GM18873 (cell line): ENCODE measurements at regions not wholly inside any gene's neighbourhood (a gene's known extent, or its start where the extent isn't known, plus 50 kb on each side); places are given as distances from the start of the nearest gene placed in this dataset.

Experiments used
- ATAC-seq: cut with Tn5 transposase; IDR thresholded peaks from one replicate; pipeline ENCODE4 v1.9.1; 2021; ENCODE audit warnings: mild to moderate bottlenecking, moderate library complexity, moderate number of reproducible peaks; ENCODE audit not compliant: unreplicated experiment, low FRiP score

DNA sequence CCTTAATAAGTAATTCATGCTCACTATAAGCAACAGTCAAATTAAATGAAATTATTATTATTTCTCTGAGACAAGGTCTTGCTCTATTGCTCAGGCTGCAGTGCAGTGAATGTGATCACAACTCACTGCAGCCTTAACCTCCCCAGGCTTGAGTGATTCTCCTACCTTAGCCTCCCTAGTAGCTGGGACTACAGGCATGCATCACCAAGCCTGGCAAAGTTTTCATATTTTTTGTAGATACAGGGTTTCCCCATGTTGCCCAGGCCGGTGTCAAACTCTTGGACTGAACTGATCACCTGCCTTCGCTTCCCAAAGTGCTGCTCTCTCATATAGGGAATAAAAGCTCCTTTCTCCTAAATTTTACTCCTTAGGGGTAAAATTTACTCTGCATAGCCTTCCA, 74.9 kb upstream of the GAREM1 start:
- ATAC-seq = no peak

DNA sequence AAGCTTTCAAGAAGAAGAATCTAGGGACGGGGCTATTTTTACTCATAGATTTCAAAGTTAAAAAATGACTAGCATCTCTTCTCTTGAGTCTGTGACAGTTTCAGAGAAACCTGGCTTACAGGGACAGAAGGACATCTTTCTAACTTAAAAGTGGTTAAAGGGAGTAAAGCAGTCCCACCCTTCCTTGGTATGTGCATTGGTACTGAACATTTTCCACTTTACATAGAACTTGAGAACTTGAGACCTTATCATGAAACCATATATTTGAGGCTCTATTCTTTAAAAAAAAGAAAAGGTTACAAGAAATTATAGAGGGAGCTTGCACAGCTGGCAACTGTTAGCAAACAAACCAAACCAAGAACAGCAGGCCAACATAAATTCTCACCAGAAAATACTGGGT, 73.4 kb upstream of the GAREM1 start:
- no peak for ATAC-seq

DNA sequence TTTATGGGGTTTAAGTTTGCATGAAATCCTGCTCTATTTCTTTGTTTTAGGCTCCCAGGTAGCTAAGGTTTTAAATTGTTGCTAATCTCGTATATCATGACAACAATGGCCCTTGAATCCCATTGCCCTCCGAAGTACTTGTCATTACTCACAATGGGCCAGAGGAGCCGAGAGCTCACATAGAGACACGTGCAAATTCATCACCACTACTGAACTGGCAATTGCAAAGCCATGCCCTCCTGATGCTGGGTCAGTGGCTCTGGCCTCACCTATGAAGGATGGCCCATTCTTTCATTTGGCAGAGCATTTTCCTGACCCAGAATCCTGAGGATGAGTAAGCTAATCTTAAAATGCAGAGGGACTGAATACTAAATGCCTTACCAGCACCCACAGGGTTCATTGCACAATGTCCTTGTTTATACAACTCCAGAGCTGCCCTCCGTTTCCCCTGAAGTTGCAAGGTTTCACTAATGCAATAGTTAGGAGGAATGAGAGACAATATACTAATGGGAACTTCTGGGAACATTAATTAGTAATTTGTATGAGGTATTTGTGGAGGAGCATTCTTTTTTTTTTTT, 71.6 kb upstream of the GAREM1 start:
- no peak for ATAC-seq

DNA sequence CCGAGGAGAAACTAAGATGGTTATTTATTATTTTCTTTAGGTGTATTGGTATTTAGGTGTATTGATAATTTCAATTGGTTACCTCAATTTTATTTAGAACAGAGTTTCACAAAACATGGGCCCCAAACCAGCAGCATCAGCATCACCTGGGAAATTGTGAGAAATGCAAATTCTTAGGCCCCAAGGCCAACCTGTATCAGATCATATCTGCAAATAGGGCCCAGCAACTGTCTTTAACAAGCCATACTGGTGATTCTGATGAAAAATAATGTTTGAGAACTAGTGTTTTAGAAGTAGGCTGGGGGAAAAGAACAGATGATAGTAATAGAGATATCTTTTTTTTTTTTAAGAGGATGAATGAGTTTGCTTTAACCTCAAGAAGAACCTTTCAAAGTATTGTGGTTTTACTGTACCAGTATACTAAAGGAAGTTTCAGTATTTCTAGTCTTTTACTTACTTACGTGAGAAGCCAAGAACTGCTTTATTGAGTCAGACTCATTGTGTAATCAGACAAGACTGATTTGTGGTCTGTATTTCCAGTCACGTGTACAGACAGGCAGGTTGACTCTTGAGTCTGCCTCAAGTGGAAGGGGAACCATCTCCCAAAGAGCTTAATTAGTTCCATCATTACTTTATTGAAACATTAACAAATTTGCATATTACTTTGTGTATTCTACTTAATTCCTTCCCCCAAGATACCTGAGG, 60.4 kb upstream of the GAREM1 start:
- no peak for ATAC-seq

GRCh38 chr18:32529722-32530420, 59.2 kb upstream of the GAREM1 start:
- no peak for ATAC-seq

DNA sequence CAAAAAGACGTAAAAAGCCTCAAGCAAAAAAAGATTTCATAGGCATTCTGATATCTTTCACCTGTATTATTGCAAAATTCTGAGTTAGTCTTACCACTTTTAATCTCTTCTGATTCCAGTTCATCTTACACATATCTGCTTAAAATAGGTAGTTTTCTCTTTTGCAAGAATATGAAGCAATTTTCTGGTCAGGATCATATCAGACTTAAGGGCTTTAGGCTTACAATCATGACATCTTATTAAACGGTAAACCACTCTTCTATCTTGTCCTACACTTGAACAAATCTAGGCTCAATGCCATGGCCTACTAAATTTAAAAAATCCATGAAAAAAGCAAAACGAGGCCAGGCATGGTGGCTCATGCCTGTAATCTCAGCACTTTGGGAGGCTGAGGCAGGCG, 50.1 kb upstream of the GAREM1 start:
- ATAC-seq = no peak
